GM23338 (cell line): ENCODE measurements at regions not wholly inside any gene's neighbourhood (a gene's known extent, or its start where the extent isn't known, plus 50 kb on each side); places are given as distances from the start of the nearest gene placed in this dataset.

Source experiments
- ATAC-seq: fragments of 200-7000 bp; cut with Tn5 transposase; 3 replicates; pipeline ENCODE4 v1.9.1; 2020
- DNase-seq: peaks from one replicate; pipeline ENCODE4 v3.0.0-alpha.2; 2015; ENCODE audit warnings: low spot score
- H2AFZ ChIP-seq: fragments of 200-600 bp; sonication (generic); 2 replicates; pipeline ENCODE4 v1.8.0; 2016; ENCODE audit warnings: antibody characterized with exemption, mild to moderate bottlenecking, moderate library complexity
- H3F3A ChIP-seq: fragments of 200-600 bp; sonication (generic); replicated peaks from 2 replicates; pipeline ENCODE4 v1.8.0; 2017; ENCODE audit warnings: antibody characterized with exemption, mixed run types, low read depth
- H3K27ac ChIP-seq: fragments of 200-600 bp; sonication (generic); 2 replicates; pipeline ENCODE4 v1.6.1; 2016; ENCODE audit warnings: low read depth
- H3K27me3 ChIP-seq: fragments of 200-600 bp; sonication (generic); 2 replicates; pipeline ENCODE4 v1.8.0; 2016; ENCODE audit warnings: mild to moderate bottlenecking, mixed run types, moderate library complexity; ENCODE audit not compliant: insufficient read depth
- H3K36me3 ChIP-seq: fragments of 200-600 bp; sonication (generic); 2 replicates; pipeline ENCODE4 v1.8.0; 2016; ENCODE audit warnings: mild to moderate bottlenecking; ENCODE audit not compliant: insufficient read depth
- H3K4me1 ChIP-seq: fragments of 200-600 bp; sonication (generic); 2 replicates; pipeline ENCODE4 v1.8.0; 2016; ENCODE audit warnings: mild to moderate bottlenecking, moderate library complexity; ENCODE audit not compliant: insufficient read depth
- H3K4me2 ChIP-seq: fragments of 200-600 bp; sonication (generic); 2 replicates; pipeline ENCODE4 v1.7.1; 2017; ENCODE audit warnings: mixed run types
- H3K4me3 ChIP-seq: fragments of 200-600 bp; sonication (generic); 2 replicates; pipeline ENCODE4 v1.6.1; 2016; ENCODE audit warnings: mixed run types
- H3K79me2 ChIP-seq: fragments of 200-600 bp; sonication (generic); replicated peaks from 2 replicates; pipeline ENCODE4 v1.8.0; 2017; ENCODE audit warnings: mild to moderate bottlenecking; ENCODE audit not compliant: insufficient read depth
- H3K9me2 ChIP-seq: fragments of 200-600 bp; sonication (generic); 2 replicates; pipeline ENCODE4 v1.8.0; 2017; ENCODE audit not compliant: insufficient read depth
- H4K20me1 ChIP-seq: fragments of 200-600 bp; sonication (generic); replicated peaks from 2 replicates; pipeline ENCODE4 v1.8.0; 2017; ENCODE audit warnings: mild to moderate bottlenecking; ENCODE audit not compliant: insufficient read depth
- H3K27ac Mint-ChIP-seq: 2 replicates; pipeline ENCODE4 v1.8.0; 2020; ENCODE audit warnings: inconsistent platforms, mild to moderate bottlenecking, moderate library complexity, mixed read lengths
- H3K27me3 Mint-ChIP-seq: 3 replicates; pipeline ENCODE4 v1.8.0; 2022; ENCODE audit warnings: low read depth, mild to moderate bottlenecking, moderate library complexity, mixed read lengths, inconsistent platforms; ENCODE audit not compliant: insufficient read depth, poor library complexity
- H3K36me3 Mint-ChIP-seq: 3 replicates; pipeline ENCODE4 v1.8.0; 2021; ENCODE audit warnings: low read depth, mild to moderate bottlenecking, inconsistent platforms, moderate library complexity, mixed read lengths
- H3K4me1 Mint-ChIP-seq: 3 replicates; pipeline ENCODE4 v1.8.0; 2020; ENCODE audit warnings: mild to moderate bottlenecking, inconsistent platforms, mixed read lengths
- H3K4me3 Mint-ChIP-seq: 3 replicates; pipeline ENCODE4 v1.8.0; 2021; ENCODE audit warnings: moderate library complexity, mild to moderate bottlenecking, inconsistent platforms, mixed read lengths
- H3K9me3 Mint-ChIP-seq: 3 replicates; pipeline ENCODE4 v1.8.0; 2020; ENCODE audit warnings: moderate library complexity, mild to moderate bottlenecking, inconsistent platforms, mixed read lengths
- NANOG ChIP-seq: IDR thresholded peaks from 2 replicates; pipeline ENCODE4 v1.6.1; 2016; ENCODE audit warnings: antibody characterized with exemption, borderline replicate concordance
- POLR2AphosphoS5 ChIP-seq: IDR thresholded peaks from 2 replicates; pipeline ENCODE4 v1.6.1; 2016; ENCODE audit warnings: antibody characterized with exemption, low read depth
- TF ChIP-seq, protein P1 (sequence below), 2 experiments: fragments of 200-600 bp in 1 of 2; sonication (generic) in 1 of 2; conservative IDR thresholded peaks; 2 replicates each; pipeline versions ENCODE4 v1.5.1 to v1.6.1; 2016 to 2017; ENCODE audit warnings: antibody characterized with exemption in 2 of 2, low read depth in 2 of 2, mild to moderate bottlenecking in 2 of 2, moderate library complexity in 1 of 2
- TF ChIP-seq, protein P2 (sequence below): fragments of 250-450 bp; sonication (Bioruptor Pico); IDR thresholded peaks from 2 replicates; pipeline ENCODE4 v1.5.0; 2020; ENCODE audit warnings: mild to moderate bottlenecking, moderate library complexity

DNA sequence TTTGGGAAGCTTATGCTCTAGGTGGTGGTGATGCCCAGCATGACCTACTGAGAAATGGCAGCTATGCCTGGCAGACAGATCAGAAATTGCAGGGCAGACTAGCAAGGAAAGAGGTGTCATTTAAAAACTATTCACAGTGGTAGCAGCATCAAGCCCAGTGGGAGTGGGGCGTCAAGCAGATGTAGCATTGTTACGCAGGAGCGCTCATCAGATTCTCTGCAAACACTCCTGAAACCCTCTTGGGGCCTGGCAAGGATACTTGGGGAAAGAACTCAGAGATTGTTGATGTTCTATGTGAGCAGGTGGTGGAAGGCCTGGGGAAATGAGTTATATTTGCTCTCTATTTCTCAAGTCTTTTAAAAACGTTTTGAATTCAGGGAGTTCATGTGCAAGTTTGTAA is 437.6 kb downstream of the RAPGEF2 start:
- Histone ChIP-seq H3K4me2 (0 out of 2 replicates have a peak overlapping the region, but pooled peaks have one; percentile 14), H4K20me1 (no peaks in the 10 kb centered on the region), H3K36me3 (no peaks in the 10 kb centered on the region), H3K27me3 (no peaks in the 10 kb centered on the region), H3K79me2 (no peaks in the 10 kb centered on the region), H3K4me1 (peaks cover 32% of the 10 kb centered on the region), H2AFZ (no peak overlapping the region), H3K4me3 (no peak overlapping the region), H3K27ac (no peak overlapping the region), H3K9me2 (peaks cover 6% of the 10 kb centered on the region; the same call in 1 of the 2 replicates), H3F3A (no peaks in the 10 kb centered on the region)
- Mint-ChIP-seq H3K27me3 (peaks cover 4% of the 10 kb centered on the region), H3K4me3 (no peak overlapping the region), H3K9me3 (peaks cover 26% of the 10 kb centered on the region), H3K36me3 (peaks cover 24% of the 10 kb centered on the region), H3K4me1 (peaks cover 31% of the 10 kb centered on the region), H3K27ac (no peak overlapping the region)
- TF ChIP-seq, protein P1, sequence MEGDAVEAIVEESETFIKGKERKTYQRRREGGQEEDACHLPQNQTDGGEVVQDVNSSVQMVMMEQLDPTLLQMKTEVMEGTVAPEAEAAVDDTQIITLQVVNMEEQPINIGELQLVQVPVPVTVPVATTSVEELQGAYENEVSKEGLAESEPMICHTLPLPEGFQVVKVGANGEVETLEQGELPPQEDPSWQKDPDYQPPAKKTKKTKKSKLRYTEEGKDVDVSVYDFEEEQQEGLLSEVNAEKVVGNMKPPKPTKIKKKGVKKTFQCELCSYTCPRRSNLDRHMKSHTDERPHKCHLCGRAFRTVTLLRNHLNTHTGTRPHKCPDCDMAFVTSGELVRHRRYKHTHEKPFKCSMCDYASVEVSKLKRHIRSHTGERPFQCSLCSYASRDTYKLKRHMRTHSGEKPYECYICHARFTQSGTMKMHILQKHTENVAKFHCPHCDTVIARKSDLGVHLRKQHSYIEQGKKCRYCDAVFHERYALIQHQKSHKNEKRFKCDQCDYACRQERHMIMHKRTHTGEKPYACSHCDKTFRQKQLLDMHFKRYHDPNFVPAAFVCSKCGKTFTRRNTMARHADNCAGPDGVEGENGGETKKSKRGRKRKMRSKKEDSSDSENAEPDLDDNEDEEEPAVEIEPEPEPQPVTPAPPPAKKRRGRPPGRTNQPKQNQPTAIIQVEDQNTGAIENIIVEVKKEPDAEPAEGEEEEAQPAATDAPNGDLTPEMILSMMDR (conservative IDR thresholded peaks at IDR 0.05; ENCODE audit: low read depth in 2 of 2), result no peak
- TF ChIP-seq, protein P2, sequence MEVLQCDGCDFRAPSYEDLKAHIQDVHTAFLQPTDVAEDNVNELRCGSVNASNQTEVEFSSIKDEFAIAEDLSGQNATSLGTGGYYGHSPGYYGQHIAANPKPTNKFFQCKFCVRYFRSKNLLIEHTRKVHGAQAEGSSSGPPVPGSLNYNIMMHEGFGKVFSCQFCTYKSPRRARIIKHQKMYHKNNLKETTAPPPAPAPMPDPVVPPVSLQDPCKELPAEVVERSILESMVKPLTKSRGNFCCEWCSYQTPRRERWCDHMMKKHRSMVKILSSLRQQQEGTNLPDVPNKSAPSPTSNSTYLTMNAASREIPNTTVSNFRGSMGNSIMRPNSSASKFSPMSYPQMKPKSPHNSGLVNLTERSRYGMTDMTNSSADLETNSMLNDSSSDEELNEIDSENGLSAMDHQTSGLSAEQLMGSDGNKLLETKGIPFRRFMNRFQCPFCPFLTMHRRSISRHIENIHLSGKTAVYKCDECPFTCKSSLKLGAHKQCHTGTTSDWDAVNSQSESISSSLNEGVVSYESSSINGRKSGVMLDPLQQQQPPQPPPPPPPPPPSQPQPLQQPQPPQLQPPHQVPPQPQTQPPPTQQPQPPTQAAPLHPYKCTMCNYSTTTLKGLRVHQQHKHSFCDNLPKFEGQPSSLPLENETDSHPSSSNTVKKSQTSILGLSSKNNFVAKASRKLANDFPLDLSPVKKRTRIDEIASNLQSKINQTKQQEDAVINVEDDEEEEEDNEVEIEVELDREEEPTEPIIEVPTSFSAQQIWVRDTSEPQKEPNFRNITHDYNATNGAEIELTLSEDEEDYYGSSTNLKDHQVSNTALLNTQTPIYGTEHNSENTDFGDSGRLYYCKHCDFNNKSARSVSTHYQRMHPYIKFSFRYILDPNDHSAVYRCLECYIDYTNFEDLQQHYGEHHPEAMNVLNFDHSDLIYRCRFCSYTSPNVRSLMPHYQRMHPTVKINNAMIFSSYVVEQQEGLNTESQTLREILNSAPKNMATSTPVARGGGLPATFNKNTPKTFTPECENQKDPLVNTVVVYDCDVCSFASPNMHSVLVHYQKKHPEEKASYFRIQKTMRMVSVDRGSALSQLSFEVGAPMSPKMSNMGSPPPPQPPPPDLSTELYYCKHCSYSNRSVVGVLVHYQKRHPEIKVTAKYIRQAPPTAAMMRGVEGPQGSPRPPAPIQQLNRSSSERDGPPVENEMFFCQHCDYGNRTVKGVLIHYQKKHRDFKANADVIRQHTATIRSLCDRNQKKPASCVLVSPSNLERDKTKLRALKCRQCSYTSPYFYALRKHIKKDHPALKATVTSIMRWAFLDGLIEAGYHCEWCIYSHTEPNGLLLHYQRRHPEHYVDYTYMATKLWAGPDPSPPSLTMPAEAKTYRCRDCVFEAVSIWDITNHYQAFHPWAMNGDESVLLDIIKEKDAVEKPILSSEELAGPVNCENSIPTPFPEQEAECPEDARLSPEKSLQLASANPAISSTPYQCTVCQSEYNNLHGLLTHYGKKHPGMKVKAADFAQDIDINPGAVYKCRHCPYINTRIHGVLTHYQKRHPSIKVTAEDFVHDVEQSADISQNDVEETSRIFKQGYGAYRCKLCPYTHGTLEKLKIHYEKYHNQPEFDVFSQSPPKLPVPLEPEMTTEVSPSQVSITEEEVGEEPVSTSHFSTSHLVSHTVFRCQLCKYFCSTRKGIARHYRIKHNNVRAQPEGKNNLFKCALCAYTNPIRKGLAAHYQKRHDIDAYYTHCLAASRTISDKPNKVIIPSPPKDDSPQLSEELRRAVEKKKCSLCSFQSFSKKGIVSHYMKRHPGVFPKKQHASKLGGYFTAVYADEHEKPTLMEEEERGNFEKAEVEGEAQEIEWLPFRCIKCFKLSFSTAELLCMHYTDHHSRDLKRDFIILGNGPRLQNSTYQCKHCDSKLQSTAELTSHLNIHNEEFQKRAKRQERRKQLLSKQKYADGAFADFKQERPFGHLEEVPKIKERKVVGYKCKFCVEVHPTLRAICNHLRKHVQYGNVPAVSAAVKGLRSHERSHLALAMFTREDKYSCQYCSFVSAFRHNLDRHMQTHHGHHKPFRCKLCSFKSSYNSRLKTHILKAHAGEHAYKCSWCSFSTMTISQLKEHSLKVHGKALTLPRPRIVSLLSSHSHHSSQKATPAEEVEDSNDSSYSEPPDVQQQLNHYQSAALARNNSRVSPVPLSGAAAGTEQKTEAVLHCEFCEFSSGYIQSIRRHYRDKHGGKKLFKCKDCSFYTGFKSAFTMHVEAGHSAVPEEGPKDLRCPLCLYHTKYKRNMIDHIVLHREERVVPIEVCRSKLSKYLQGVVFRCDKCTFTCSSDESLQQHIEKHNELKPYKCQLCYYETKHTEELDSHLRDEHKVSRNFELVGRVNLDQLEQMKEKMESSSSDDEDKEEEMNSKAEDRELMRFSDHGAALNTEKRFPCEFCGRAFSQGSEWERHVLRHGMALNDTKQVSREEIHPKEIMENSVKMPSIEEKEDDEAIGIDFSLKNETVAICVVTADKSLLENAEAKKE, result peak; percentile 80; the same call in 1 of the 2 replicates
- TF ChIP-seq NANOG, result no peak
- DNase-seq (peak; percentile 36), ATAC-seq (peak; percentile 95)

DNA sequence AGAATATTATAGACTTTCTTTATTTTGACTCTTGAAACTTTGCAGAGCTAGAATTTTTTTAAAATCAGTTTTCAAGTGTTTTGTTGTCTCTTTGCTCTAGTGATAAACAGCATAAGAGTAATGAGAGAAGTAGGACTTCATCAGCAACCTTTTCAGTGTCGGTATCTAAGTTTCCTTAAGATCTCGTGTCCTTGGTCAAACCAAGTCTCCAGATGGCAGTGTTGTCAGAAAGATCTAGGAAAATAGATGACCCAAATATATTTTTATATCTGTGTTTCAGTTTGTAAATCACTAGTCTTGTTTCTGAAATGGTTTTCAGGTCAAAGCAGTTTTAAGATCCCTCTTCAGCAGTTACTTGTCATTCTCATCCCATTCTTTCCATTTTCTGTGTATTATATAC is 438.3 kb downstream of the RAPGEF2 start:
- H3K27ac ChIP-seq, result no peak overlapping the region
- no peaks in the 10 kb centered on the region for H3K27me3 ChIP-seq
- Mint-ChIP-seq H3K27ac (no peak overlapping the region), H3K4me1 (peaks cover 31% of the 10 kb centered on the region), H3K4me3 (no peak overlapping the region), H3K36me3 (peaks cover 19% of the 10 kb centered on the region), H3K9me3 (peaks cover 19% of the 10 kb centered on the region), H3K27me3 (peaks cover 4% of the 10 kb centered on the region)
- H3F3A ChIP-seq, result no peaks in the 10 kb centered on the region
- H3K79me2 ChIP-seq, result no peaks in the 10 kb centered on the region
- H4K20me1 ChIP-seq, result no peaks in the 10 kb centered on the region
- no peaks in the 10 kb centered on the region for H3K36me3 ChIP-seq
- no peak for DNase-seq
- no peak overlapping the region for H2AFZ ChIP-seq
- H3K9me2 ChIP-seq, result peaks cover 6% of the 10 kb centered on the region; the same call in 1 of the 2 replicates
- H3K4me2 ChIP-seq, result no peak overlapping the region
- no peak overlapping the region for H3K4me3 ChIP-seq
- ATAC-seq, result no peak
- H3K4me1 ChIP-seq, result peaks cover 32% of the 10 kb centered on the region
- TF ChIP-seq, protein P2, result no peak
- TF ChIP-seq POLR2AphosphoS5, result no peak
